GM19438 (cell line): ENCODE measurements at regions not wholly inside any gene's neighbourhood (a gene's known extent, or its start where the extent isn't known, plus 50 kb on each side); places are given as distances from the start of the nearest gene placed in this dataset.

Experiments used
- ATAC-seq: cut with Tn5 transposase; IDR thresholded peaks from one replicate; pipeline ENCODE4 v1.9.1; 2021; ENCODE audit warnings: low read depth; ENCODE audit not compliant: unreplicated experiment

GRCh38 chr14:22393796-22394195 is 195.2 kb downstream of the DAD1 start:
- ATAC-seq, result no peak

DNA sequence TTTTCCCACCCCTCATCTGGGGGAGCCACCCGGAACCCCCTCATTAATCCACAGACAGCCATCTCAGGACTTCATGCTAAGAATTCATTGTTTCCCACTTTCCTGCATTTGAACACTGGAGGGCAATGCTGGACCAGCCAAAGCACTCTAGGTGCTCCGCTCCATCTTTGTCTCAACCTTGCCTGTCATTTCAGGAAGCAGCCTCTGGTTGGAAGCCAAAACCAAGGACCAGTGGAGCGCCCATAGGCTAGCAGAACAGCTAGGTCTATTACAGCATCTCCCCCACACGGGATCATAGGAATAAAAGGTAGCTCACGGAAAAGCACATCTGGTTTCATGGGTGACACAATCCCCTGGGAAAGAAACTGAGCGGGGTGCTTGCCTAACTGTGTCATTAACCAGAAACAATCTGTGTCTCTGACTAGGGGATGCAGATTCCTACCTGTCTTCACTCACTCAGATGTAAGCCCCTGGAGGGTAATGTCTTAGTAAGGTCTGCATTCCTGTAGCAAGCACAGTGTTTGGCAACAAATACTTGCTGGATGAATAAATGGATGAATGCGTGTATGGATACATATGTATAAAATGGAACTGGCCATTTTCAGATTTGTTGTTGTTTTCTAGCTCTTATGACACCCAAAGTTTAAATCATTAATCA is 197.0 kb downstream of the DAD1 start:
- no peak for ATAC-seq

DNA sequence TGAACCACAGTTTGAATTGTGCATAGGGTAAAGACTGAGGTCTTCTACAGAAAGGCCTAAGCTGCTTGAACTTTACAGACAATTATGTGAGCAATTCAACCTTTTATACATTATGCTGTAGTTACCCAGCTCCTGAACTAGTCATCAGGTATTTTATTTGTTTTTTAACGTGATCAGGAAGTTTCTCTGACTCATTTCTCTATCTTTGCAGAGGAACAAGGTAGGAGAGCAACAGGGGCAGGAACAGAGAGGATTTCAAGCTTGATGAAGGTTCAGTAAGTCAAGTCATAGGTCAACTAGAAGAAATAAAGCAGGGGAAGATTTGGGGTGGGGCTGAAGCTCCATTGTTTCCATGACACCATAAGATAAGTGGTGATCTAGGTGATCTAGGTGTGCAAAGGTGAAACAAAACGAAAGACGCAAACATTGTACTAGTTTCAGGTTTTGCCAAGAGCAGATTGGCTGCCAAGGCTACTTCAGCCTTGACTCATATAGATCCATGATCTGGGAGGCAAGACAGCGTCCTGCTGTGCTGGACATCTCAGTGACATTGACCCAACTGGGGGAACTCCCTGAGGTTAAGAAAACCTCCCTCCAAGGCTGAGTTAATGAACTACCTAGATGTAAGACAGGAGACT is 198.1 kb downstream of the DAD1 start:
- no peak for ATAC-seq

GRCh38 chr14:22390195-22390594 is 198.8 kb downstream of the DAD1 start:
- ATAC-seq, result no peak

DNA sequence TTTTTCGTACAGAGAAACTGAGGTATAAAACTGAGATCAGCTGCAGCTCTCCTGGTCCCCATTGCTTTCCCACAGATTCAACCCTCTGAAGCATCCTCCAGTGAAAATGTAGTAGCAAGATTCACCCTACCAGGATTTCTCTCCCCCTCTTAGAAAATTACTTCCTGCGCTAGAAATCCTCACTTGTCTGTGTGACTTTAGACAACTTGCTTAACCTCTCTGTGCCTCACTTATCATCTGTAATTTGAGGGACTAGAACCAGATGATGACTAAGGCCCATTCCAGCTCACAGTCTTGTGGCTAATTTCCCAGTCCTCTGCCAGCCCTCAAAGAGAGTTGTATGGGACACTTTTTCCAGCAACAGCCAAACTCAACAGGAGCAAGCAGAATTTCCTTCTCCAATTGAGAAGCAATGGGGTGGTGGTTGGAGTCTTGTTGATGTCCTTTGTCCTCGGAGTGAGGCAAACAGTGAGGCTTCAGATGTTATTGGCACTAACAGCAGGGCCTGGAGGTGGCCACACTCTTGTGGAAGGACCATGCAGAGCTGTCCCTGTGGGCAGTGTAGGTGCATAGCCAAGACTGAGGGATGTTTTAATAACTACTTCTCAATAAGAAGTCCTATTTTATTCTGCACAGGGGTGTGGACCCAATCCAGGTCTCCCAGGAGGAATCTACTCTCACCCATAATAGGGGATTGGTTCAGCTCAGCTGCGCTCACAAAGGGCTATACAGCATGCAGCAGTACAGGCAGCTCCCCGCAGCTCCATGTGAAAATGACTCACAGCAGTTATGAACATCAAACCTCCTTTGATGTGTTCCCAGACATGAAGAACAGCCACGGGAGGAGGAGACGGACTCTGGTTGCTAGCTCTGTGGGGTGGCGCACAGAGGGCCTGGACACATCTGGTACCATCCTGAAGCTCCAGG is 200.1 kb downstream of the DAD1 start:
- ATAC-seq, result no peak

DNA sequence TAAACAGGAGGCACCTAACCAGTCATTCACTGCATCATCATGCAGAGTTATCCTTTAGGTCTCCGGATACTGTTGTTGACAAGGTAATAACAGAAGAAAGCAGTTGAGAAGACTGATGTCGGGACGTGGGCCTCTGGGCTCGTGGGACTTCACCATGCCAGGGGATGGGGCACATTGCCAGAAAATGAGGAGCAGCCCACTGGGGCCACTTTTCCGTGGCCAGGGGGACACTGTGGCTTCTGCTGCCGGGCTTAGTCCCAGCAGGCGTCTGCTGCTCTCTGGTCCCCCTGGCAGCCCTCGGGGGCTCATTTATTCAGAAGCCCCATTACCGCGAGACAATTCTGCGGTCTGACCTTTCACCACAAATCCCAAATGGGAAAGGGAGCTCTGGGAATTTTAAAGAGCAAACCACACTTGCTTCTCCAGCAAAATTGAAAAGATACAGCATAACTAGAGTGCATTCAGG is 201.2 kb downstream of the DAD1 start:
- ATAC-seq, result no peak

DNA sequence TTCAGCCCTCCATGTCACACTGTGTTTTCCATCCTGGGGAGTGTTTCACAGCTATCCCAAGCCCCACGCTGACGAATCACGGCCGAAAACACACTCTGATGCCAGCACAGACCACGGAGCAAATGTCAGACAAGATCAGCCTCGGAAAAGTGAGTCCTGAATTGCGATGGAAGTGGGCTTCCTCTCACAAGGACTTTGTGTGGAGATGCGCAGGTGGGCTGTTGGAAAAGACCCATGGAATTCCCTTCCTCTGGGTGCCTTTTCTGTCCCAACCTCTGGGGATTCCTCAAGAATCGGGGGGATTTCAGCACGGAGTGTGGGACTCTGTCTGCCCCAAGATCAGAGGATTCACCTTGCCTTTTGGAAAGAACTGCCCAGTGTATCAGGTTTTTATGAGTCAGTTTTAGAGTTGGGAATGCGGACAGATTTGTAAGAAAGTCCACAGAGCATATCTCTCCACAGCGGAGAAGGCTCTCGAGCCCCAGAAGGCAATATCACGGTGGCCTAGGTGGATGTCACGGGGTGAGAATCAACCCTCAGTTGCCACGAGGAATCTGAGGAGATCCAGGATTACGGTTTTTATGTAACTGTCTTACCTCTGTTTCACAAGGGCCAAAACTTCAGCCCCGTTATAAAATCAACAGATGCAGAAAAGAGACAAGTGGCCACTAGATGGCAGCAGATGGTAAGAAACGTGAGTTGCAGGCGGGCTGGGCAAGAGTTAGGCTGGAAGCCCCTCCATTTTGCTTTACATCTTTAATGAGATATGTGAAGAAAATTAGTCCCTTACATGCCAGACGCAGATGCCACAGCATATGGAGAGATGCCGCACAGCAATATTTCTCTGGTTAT is 201.9 kb downstream of the DAD1 start:
- no peak for ATAC-seq

DNA sequence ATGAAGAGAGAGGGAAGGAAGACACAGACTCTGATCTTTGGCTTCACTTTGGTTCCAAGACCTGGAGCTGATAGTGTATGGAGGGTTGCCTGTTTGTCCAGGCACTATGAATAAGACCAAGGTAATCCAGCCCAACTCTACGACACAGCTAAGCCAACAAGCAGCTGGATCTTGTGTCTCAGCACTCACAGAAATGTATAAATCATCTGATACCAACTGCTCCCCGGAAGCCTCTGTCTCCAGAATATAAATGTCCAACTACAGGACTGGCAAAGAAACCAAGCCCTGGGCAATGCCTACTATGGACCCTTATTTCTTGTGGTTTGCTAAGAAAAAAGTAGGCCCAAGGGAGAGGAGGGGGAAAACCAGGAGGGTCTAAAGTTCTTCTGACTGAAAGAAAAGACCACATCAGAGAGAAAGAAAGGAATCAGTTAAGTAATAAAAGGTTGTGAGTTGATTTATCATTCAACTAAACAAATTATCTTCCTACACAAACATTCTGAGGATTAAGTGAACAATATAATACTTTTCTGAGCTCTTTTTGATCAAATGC is 204.0 kb downstream of the DAD1 start:
- ATAC-seq, result no peak

GRCh38 chr14:22384167-22384549 is 204.9 kb downstream of the DAD1 start:
- ATAC-seq, result no peak

- no peak for ATAC-seq
Measured at GRCh38 chr14:22383515-22384166, 205.4 kb downstream of the DAD1 start.

DNA sequence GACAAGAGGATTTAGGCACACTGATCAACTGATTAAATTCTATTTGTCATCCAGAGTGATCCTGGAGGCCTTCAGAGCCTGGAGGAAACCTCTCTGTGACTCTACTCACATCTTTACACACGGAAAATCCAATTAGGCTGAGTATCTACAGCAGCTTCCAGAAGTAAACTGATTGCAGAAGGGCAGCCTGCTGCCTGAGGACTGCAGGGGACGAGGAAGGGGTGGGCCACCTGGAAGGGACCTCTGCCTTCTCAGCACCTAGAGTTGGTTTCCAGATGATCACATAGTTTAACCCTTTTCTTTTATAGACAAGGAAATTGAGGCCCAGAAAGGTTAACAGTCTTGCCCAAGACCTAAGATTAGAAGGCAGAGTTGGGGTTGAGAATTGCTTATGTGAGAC is 206.1 kb downstream of the DAD1 start:
- no peak for ATAC-seq

DNA sequence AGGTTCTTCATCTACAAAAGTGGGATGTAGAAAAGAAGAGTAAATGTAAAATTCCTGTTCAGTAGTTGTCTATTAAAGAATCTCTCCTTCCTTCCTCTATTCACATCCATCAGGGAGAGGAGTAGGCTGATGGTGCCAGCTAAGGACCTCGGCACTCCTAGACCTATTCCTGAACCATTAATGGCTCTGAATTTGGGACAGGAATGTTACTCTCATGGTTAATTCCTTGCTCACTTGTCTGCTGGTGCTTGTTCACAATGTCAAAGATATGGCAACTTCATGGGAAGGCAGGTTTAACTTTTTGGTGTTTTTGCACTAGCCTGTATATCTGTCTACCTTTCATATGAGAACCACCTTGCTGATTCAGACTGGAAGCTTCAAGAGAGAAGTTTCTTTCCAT is 206.6 kb downstream of the DAD1 start:
- no peak for ATAC-seq

DNA sequence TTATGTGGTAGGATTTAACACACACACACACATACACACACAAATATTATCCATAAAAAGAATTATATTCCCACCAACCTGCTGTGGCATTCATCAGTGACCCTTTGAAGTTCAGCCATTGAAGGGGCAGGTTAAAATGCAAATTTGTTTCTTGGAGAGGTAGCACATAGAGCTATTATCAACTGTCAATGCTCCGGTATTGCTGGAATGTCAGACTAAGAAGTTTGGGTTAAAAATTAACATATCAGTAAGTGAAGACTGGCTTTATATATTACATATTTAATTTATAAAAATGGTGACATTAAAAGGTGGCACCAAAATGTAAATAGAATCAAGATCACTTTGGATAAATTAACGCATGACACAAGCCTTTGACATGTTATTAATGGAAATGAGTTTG is 207.3 kb downstream of the DAD1 start:
- no peak for ATAC-seq

DNA sequence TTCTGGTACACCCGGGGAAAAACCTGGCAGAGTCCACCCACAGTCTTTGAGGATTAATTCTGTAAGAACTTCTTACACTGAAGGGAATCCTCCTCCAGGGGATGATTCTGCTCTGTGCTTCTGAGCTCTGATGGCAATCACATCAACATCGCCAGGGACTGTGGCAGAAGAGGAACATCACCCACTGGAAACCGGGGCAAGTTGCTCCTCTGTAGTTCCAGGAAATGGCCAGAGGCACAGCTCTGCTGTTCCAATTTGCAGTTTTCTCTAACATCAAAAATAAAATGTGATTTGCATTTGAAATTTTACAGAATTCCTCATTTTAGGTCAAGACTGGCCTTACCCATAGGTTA is 207.6 kb downstream of the DAD1 start:
- ATAC-seq, result no peak

DNA sequence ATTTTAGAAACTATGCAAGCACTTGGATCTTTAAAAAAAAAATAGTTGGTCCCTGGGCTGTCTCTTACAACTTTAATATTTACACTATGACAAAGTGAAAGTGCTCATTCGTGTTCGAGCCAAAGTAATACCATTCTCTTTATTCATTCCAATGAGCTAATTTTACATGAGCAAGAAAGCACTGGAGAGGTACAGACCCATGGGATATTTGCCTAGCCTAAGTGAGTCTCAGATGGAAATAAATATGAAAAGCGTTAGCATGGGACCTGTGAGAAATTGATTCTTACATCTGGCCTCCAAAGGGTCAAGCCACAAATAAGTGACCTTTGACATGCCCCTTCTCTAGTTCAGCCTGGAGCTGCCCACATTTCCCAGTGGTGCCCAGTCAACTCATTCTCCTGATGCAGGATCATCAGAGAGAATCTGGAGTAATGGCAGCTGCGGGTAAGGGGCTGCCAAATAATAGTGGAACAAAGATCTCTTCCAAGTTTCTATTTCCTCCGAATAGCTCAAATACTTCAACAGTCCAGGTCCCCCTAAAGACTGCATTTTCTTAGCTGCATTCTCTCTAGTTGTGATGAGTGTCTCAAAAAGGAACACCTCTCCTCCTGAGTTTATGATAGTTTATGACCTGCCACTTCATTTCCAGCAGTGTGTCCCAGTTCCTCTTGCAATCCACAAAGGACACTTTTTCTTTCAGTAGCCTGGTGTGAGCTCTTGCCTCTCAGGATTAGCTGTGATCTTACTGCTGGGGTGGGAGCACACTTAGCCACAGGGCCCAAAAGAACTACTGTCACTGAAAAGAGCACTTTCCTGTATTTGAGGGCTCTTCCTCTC is 208.2 kb downstream of the DAD1 start:
- no peak for ATAC-seq

DNA sequence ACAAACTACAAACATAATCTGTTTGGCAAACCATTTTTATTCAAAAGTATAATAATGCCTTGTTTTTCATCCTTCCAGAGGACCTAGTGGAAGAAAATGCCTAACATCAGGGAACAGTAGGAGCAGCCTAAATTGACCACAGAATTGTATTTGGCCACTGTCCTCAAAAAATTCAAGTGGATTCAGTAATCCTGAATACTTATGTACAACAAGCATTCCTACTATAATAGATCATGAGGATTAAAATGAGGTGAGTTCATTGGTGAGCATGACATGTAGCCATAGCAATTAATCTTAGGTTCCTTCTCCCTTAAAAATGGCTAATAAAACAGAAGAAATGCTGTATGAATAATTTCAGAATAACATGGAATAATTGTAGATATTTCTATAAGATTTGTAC is 209.3 kb downstream of the DAD1 start:
- ATAC-seq, result no peak

DNA sequence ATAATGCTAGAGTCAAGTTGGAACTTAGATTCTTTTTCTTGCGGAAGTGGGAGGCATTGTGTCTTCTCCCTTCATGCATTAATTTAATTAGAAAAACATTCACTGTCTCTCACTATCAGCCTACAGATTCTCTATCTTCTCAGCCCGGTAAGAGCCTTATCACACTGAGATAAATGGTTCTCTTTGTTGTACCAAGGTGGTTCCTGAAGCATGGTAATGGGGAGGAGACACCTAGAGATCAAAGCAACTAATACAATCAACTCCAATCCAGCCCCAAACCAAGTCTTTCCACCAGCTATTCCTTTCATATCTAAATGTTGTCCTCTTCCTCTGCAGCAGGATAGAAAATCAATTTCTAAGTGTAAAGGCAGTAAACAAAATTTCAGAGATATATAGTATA is 210.8 kb downstream of the DAD1 start:
- no peak for ATAC-seq

- no peak for ATAC-seq
Measured at GRCh38 chr14:22375321-22375930, 213.6 kb downstream of the DAD1 start.
